ENCODE measurements at regions not wholly inside any gene's neighbourhood (a gene's known extent, or its start where the extent isn't known, plus 50 kb on each side); places are given as distances from the start of the nearest gene placed in this dataset.

GRCh38 chr16:6918646-6919045 lies 414.0 kb upstream of the RBFOX1 start:
- FAIRE-seq (no peak), DNase-seq (ENCODE audit: insufficient read length, low spot score) (no peak)
- TF ChIP-seq CTCF (IDR thresholded peaks at IDR 0.05; ENCODE audit: insufficient read depth, missing control alignments) = no peak

GRCh38 chr16:6916946-6917345 lies 415.7 kb upstream of the RBFOX1 start:
- DNase-seq (ENCODE audit: insufficient read length, low spot score) = no peak
- FAIRE-seq = no peak
- TF ChIP-seq CTCF (IDR thresholded peaks at IDR 0.05; ENCODE audit: insufficient read depth, missing control alignments) = no peak

GRCh38 chr16:6913566-6913965 lies 419.1 kb upstream of the RBFOX1 start:
- TF ChIP-seq CTCF (IDR thresholded peaks at IDR 0.05; ENCODE audit: insufficient read depth, missing control alignments) = no peak
- FAIRE-seq (no peak), DNase-seq (ENCODE audit: insufficient read length, low spot score) (no peak)

- DNase-seq (ENCODE audit: insufficient read length, low spot score) (no peak), FAIRE-seq (no peak)
- no peak for TF ChIP-seq CTCF (IDR thresholded peaks at IDR 0.05; ENCODE audit: insufficient read depth, missing control alignments)
Observed at GRCh38 chr16:6910301-6910700, 422.3 kb upstream of the RBFOX1 start.

- TF ChIP-seq CTCF (IDR thresholded peaks at IDR 0.05; ENCODE audit: insufficient read depth, missing control alignments) = no peak
- FAIRE-seq (no peak), DNase-seq (ENCODE audit: insufficient read length, low spot score) (no peak)
Observed at GRCh38 chr16:6905601-6906000, 427.0 kb upstream of the RBFOX1 start.

GRCh38 chr16:6903671-6904070 lies 429.0 kb upstream of the RBFOX1 start:
- TF ChIP-seq CTCF (IDR thresholded peaks at IDR 0.05; ENCODE audit: insufficient read depth, missing control alignments) = no peak
- DNase-seq (ENCODE audit: insufficient read length, low spot score) (no peak), FAIRE-seq (no peak)

GRCh38 chr16:6898896-6899295 lies 433.7 kb upstream of the RBFOX1 start:
- FAIRE-seq = peak; percentile 94
- TF ChIP-seq CTCF (IDR thresholded peaks at IDR 0.05; ENCODE audit: insufficient read depth, missing control alignments) = no peak
- DNase-seq (ENCODE audit: insufficient read length, low spot score) = no peak
